Effector CD4-positive, alpha-beta T cell (primary cell): ENCODE measurements at regions not wholly inside any gene's neighbourhood (a gene's known extent, or its start where the extent isn't known, plus 50 kb on each side); places are given as distances from the start of the nearest gene placed in this dataset.
A peak's percentile ranks its signal among the peaks of the same experiment; 100 is the strongest.
"Not testable (repeated sequence)": the region's sequence is repeated elsewhere in the genome, so short reads cannot be mapped to it uniquely, and the experiment has no call there.

Source experiments
- DNase-seq: peaks from one replicate; pipeline ENCODE4 v3.0.0-alpha.2; 2020

DNA sequence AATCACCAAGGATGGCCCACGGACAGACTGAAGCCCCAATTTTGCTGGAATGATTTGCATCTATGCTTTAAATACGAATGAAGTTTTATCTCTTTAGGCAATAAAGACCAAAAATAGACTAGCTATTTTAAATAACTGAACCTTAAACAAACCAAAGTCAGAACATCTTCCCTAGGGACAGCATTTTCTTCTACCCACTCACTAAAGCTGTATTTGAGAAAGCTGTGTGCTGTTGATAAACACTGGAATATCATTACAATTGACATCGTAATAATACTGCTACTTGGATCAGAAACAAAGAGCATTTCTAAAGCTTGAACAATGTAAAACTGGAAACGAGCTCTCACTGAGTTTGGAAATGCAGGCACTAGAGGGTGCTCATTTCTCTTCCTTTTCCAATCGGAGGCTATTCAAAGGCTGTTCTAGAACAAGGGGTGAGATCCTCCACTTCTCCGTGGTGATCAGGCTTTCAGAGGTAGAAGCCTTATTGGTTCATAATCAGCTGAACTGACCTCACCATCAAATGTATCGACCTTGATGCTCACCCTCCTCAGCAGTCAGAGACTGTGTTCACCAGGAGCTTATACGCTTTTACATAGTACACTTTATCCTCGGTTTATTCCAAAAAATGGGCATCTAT, 225.3 kb upstream of the PRSS1 start:
- no peak for DNase-seq

DNA sequence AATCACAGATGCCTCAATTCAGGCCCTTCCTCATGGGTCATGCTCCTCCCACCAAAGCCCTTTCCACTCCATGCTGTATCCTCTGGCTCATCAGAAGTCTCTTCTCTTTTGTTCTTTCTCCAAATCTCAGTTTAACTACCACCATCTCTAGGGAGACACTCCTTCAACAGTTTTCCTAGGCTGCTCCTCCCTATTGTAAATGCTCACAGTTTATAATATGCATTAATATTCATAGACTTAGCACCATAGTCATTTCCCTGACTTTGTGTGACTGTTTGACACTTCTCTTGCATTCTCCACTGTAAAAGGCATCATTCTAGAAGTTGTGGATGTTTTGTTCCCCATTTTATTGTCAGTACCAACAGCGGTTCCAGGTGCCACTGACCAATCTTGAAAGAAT, 226.5 kb upstream of the PRSS1 start:
- DNase-seq, result no peak

DNA sequence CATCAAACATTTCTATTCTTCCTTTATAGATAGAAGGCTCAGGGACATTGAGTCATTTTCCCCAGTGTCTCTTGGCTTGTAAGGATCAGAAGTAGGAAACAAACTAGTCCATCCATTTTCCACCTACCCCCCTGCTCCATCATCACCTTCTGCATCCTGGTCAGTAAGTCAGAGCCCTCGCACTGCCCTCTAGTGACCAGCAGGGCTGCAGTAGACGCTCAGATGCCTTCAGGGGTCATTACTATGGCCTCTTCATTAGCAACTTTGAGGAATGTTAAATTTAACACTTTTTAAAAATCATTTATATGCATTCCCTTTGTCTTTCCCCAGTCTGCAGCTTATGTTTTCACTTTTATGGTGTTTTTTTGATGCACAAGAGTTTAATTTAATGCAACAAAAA, 228.4 kb upstream of the PRSS1 start:
- not testable (repeated sequence) for DNase-seq

DNA sequence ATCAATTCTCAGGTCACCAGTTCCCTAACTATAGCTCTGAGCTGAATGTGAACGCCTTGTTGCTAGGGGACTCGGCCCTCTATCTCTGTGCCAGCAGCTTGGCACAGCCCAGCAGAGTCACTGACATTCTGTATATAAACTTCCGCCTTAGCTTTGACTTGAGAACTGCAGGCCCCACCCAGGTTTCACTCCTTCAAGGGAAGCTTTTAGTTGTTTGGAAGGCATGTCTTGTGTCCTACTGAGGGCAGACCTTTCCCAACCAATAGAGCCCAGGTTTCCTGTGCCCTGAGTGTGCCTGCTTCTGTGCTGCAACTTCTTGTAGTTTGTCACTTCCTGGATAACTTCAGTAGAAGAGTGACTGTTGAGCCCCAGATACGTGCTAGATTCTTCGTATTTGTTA, 228.8 kb upstream of the PRSS1 start:
- DNase-seq, result not testable (repeated sequence)

DNA sequence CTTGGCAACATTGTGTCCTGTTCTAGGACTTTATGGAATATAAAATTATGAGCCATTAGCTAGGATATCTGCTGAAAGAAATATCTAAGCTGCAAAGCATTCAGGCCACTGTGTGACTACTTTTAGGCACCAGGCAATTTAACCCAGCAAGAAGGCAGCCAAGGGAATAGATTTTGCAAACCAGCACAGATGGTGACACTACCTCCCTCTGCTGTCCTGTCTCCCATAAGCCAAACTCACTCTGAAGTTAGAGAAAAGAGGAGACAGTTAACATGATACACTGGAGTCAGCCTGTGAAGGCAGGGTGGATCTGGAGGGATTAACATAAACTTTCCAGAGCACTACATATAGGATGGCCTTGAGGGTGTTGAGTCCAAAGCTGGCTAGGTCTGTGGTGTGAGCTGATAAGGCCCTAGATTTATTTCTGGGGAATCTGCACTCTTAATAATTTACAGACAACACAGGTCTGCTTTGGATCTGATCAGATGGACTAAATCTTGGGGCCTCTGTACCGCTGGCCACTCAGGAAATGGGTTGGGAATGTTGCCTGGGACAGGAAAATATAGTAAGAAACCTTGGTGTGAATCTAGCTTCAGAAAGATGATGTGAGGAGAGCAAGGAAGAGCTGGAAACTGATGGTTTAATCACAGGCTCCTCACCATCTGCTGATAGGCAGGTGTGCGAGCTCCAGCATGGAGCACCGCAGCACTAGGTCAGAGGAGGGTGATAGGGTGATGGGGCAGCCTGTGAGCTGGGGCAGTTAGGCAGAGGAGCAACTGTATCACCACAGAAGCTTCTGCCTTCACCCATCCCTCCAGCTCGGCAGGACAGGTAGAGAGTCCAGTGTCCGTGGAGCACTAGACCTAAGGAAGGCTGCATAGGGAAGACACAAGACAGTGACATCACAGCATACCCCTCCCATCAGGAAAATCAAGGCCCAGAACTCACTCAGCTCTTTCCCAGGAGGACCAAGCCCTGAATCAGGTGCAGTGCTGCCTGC, 229.9 kb upstream of the PRSS1 start:
- DNase-seq, result no peak

DNA sequence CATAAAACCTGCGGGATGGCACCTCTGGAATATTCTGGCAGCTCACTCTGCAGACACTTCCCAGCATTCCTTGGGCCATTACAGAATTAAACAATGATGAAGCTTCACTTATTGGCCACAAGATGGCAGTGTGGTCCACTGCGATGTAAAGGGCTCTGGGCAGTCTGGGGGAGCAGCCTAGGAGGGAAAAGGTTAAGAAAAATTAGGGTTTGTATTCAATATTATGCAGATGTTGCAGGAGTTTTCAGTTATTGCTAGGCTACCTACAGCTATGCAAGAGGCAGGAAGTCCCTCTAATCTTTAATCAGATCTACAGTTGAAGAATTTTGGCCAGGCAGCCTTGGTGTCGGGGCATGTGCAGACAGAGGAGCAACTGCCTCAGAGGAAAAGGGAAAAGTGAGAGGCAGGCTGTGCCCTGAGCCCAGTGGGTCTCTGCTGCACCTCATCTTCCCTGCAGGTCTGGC, 233.2 kb upstream of the PRSS1 start:
- DNase-seq, result peak; percentile 13

DNA sequence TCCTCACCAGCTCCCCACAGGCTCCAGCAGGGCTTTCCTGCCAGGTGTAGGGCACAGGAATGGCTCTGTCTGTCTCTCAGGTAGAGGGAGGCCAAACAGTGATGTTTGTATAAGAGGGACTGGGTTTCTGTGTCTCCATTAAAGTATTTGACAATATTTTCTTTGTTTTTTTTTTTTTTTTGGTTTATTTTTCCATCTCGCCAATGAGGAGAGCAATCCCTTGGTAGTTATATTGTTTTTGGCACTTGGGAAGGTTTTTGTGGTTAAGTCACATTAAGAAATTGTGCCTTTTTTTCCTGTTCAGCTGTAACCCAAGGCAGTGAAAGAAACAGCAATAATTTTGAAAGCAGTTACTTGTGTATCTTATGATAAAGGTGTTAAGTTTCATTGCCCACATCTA, 234.6 kb upstream of the PRSS1 start:
- not testable (repeated sequence) for DNase-seq

DNA sequence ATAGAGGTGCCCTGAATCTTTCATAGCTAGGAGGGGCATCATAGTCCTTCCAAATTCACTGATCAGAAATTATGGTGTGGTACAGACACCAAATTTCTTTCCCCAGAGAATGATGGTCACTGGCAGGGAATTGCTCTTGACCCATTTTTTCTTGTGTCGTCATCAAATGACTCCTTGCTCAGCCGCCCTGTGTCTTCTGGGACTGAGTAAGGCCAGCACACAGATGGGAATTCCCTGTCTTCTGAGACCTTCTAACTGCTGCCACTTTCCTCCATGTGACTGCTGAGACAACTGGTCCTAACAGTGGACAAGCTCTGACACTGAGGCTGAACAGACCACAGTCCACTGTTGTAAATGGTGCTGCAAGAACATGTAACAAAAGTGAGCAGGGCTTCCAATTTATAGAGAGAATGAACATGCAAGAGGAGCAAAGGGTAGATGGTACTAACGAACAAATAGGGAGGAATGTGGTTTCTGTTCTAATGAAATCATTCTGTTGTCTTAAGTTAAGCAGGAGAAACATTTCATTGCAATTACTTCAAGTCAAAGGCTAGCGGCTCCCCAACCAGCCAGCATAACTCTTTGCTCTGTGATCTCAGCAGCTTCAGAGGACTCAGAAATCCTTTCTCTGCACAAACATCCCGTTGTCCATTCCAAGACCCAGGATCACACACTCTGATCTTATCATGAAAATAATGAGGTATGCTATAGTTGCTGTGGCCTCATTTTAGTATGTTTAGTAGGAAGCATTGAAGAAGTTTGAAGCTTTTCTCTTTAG, 235.9 kb upstream of the PRSS1 start:
- DNase-seq, result no peak

DNA sequence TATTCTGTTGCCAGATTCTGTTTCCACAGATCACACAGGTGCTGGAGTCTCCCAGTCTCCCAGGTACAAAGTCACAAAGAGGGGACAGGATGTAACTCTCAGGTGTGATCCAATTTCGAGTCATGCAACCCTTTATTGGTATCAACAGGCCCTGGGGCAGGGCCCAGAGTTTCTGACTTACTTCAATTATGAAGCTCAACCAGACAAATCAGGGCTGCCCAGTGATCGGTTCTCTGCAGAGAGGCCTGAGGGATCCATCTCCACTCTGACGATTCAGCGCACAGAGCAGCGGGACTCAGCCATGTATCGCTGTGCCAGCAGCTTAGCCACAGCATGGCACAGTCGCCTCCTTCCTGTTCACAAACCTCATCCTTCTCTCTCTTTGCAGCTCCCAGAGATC, 237.5 kb upstream of the PRSS1 start:
- DNase-seq, result no peak

DNA sequence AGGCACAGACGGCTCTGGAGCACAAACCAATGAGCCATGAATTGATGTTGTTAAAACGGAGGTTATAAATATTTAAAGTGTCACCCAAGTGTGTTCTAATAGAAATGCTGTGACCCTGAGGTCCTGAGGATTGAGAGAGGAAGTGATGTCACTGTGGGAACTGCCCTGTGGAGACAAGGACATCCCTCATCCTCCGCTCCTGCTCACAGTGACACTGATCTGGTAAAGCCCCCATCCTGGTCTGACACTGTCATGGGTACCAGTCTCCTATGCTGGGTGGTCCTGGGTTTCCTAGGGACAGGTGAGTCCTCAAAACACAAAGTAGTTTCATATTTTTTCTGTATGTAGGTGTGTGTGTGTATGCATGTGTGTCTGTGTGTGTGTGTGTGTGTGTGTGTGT, 237.9 kb upstream of the PRSS1 start:
- DNase-seq, result no peak

DNA sequence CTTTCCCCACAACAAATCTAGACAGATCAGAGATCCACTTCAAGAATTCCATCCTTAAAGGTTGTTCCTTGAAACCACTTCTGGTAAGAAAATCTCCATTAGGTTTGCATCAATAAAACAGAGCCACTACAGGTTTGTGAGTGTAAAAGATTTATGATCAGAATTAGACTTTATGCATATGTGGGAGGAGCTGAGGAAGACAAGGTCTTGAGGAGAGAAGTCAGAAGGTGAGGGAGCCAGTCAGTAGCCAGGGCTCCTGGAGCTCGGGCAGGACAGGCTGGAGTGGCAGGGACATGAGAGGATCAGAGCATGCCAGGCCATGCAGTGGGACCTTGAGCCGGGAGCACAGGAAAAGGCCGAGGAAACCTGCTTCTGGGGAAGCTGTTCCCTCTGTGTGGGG, 240.0 kb upstream of the PRSS1 start:
- DNase-seq, result not testable (repeated sequence)

DNA sequence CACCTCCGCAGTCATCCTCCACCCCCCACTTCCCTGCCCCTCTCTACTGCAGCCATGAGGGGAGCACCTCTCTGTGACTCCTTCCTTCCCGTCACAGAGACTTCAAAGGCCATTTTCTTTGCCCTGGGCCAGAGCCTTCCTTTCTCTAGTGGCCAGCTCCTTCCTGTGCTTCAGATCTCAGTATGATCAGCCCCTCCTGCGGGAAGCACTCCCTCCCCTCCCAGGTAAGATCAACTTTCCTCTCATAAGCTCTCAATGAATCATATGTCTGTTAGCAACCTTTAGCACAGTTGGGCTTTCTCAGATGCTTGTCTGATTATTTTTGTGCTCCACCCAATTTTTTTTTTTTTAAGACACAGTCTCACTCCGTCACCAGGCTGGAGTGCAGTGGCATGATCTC, 241.0 kb upstream of the PRSS1 start:
- DNase-seq, result no peak

DNA sequence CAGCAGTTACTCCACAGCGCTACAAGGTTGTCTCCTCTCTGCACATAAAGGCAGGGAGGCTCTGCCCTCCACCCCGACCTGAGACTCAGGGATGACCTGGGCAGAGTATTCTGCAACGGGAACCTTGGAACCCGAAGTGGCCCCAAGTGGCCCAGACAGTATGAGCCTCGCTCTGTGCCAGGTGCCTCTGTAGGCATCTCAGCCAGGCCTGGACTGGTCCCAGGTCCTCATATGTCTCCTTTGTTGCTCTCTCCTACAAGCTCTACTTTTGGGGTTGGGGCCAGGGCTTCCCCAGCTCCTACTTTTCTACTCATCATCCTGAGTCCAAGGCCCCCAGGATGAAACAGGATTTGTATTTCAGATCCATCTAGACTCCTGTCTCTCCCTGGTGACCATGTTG, 241.5 kb upstream of the PRSS1 start:
- no peak for DNase-seq

DNA sequence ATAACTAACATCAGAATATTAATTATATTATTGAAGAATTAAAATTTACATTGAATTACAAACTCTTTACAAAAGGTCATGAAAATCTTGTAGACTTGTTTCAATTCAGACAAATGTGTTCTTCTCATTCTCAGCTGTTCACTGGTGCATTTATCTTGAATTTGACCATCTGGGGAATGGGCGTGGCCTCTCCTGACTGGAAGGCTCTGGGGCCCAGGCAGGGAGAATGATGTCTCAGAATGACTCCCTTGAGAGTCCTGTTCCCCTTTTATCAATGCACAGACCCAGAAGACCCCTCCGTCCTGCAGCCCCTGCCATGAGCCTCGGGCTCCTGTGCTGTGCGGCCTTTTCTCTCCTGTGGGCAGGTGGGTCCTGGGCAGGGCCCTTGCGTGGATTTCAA, 242.2 kb upstream of the PRSS1 start:
- not testable (repeated sequence) for DNase-seq

DNA sequence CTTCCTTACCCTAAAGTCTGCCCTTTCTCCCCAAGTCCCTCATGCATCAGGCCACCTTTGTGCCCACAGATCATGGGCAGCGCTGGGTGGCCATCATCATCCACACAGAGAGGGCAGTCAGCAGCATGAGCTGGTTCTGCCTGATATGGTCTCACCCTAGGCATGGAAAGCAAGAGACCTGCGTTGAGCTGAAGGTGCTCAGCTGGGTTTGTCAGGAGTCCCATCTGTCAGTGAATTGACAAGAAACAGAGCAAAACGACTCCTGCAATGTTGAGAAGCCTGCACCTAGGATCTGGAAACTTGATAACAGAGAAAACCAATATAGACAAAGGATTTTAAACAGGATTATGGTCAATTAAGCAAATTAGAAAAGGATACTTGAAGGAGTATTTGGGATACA, 242.7 kb upstream of the PRSS1 start:
- DNase-seq, result no peak

DNA sequence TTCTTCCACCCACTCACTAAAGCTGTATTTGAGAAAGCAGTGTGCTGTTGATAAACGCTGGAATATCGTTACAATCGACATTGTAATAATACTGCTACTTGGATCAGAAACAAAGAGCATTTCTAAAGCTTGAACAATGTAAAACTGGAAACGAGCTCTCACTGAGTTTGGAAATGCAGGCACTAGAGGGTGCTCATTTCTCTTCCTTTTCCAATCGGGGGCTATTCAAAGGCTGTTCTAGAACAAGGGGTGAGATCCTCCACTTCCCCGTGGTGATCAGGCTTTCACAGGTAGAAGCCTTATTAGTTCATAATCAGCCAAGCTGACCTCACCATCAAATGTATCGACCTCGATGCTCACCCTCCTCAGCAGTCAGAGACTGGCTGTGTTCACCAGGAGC, 245.3 kb upstream of the PRSS1 start:
- DNase-seq, result not testable (repeated sequence)

DNA sequence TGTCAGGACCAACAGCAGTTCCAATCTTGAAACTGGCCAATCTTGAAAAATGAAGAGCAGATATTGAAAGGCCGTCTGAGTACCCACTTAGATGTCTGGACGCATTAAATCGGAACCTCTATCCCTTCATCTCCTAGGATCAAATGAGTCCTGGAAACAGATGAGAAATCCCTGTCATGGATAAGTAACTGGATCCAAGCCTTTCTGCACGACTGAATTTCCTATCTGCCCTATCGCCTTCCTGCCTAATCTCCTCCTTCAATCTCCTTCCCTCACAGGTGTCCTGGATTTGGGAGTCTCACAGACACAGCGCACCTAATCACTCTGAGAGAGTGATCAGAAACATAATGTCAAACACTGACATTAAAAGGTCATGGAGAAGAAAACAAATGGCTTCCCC, 245.2 kb upstream of the PRSS58 start:
- no peak for DNase-seq

DNA sequence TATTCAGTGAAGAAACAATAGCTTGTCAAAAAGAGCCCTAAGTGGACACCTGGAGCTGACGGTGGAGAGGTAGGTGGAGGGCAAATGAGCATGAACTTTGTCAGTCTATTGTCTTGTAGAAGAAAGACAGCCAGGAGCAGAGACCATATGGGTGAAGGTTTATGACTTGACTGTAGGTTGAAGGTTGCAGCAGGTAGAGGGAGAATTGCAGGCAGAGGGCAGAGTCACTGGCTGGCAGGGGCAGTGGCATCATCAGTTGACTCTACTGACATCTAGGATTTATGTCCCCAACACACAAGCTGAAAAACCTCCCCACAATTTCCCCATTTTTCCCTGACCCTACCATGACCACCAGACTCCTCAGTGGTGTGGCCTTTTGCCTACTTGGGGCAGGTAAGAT, 243.6 kb upstream of the PRSS58 start:
- no peak for DNase-seq

DNA sequence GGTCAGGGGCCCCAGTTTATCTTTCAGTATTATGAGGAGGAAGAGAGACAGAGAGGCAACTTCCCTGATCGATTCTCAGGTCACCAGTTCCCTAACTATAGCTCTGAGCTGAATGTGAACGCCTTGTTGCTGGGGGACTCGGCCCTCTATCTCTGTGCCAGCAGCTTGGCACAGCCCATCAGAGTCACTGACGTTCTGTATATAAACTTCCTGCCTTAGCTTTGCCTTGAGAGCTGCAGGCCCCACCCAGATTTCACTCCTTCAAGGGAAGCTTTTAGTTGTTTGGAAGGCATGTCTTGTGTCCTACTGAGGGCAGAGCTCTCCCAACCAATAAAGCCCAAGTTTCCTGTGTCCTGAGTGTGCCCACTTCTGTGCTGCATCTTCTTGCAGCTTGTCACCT, 242.5 kb upstream of the PRSS58 start:
- DNase-seq, result no peak

DNA sequence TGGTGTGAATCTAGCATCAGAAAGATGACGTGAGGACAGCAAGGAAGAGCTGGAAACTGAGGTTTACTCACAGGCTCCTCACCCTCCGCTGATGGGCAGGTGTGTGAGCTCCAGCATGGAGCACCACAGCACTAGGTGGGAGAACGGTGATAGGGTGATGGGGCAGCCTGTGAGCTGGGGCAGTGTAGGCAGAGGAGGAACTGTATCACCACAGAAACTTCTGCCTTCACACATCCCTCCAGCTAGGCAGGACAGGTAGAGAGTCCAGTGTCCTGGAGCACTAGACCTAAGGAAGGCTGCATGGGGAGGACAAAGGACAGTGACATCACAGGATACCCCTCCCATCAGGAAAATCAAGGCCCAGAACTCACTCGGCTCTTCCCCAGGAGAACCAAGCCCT, 241.8 kb upstream of the PRSS58 start:
- no peak for DNase-seq

DNA sequence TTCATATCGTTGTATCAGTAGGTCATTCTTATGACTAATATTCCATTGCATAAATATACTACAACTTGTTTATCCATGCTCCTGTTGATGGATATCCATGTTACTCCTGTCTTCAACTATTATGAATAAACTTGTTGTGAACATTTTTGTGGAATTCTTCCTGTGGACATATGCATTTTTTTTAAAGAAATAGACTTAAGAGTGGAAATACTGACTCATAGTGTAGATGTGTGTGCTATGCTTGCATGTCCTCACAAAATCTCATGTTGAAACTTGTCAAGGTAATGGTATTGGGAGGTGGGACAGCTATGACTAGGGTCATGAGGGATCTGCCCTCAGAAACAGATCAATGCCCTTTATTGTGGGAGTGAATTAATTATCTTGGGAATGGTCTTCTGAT, 240.5 kb upstream of the PRSS58 start:
- DNase-seq, result no peak

DNA sequence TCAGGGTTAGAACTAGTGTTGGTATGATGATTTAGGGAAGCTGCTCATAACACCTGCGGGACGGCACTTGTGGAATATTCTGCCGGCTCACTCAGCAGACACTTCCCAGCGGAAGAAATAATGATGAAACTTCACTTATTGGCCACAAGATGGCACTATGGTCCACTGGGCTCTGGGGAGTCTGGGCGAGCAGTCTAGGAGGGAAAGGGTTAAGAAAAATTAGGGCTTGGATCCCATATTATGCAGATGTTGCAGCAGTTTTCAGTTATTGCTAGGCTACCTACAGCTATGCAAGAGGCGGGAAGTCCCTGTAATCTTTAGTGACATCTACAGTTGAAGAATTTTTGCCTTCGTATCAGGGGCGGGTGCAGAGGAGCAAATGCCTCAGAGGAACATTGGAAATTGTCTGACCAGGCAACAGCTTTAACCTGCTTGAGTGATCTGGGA, 238.7 kb upstream of the PRSS58 start:
- DNase-seq, result no peak

DNA sequence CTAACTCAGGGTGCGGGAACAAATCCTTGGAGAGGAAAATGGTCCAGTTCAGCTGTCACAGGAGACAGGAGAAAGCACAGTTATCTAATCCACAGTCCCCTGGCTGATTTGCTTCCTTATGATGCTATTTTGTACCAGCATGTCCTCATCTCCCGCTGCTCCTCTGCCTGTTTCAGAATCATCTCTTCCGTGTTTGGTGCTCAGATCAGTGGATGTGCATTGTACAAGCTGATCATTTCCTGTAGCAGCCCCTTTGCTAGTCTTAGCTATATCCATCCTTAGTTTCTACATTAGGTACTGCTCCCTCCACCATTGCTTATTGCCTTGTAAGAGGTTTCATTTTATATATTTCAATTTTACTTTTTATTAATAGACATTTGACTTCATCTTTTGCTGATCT, 238.0 kb upstream of the PRSS58 start:
- not testable (repeated sequence) for DNase-seq
